ENCODE measurements at regions not wholly inside any gene's neighbourhood (a gene's known extent, or its start where the extent isn't known, plus 50 kb on each side); places are given as distances from the start of the nearest gene placed in this dataset.

DNA sequence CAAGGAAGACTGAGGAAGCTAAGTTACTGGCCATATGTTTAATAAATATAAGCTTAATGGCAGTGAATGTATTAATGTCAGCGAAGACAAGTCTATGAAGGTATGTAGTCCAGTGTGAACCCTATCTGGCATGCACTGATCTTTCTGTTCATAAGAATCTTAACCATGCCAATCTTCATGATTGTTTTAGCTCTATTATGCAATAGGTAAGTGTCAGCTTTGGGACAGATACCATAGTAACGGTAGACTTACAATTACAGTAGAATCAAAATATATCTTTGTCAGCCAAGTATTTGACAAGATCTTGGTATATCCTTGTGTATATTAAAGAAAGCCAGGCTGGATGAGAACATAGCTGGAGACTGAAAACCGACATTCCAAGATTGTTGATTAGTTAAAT lies 428.5 kb downstream of the SPRY2 start:
- H3K23ac ChIP-seq (ENCODE audit: low read depth, low read length, poor library complexity): no peak overlapping the region
- H3K4me3 ChIP-seq (ENCODE audit: low read length in 2 of 2): no peak overlapping the region
- H2BK12ac ChIP-seq (ENCODE audit: low read length): no peak overlapping the region
- H3K36me3 ChIP-seq (replicated peaks in 1 of 2; ENCODE audit: control insufficient read depth in 2 of 2, insufficient read depth in 2 of 2, low read length in 2 of 2): no peaks in the 10 kb centered on the region
- no peaks in the 10 kb centered on the region for H3K79me1 ChIP-seq (ENCODE audit: low read depth, low read length)
- no peak overlapping the region for H3K9ac ChIP-seq (ENCODE audit: low read depth, low read length, poor library complexity)
- no CpG with 5 or more reads among the region's 3 CpGs for WGBS, 2 donors (ENCODE audit: extremely low coverage in 2 of 2, insufficient read length in 2 of 2, insufficient replicate concordance in 1 of 2)
- no peak overlapping the region for H3K4me2 ChIP-seq (ENCODE audit: insufficient read depth, low read length, poor library complexity, severe bottlenecking)
- no peak overlapping the region for H3K27ac ChIP-seq (replicated peaks; ENCODE audit: low read length)
- no peak overlapping the region for H4K91ac ChIP-seq (ENCODE audit: low read depth, low read length, poor library complexity)
- no peak overlapping the region for H3K4ac ChIP-seq (ENCODE audit: low read length)
- peaks cover 0 to 2% of the 10 kb centered on the region in 2 donors for H3K9me3 ChIP-seq (replicated peaks in 1 of 2; ENCODE audit: control insufficient read depth in 2 of 2, insufficient read depth in 1 of 2, low read depth in 1 of 2, low read length in 2 of 2)
- no peak overlapping the region for H2AK5ac ChIP-seq (ENCODE audit: low read depth, low read length)
- H2BK120ac ChIP-seq (ENCODE audit: low read depth, low read length): no peak overlapping the region
- H2BK15ac ChIP-seq (ENCODE audit: low read length): no peak overlapping the region
- H4K8ac ChIP-seq (ENCODE audit: low read depth, low read length): no peak overlapping the region
- peaks cover 0 to 2% of the 10 kb centered on the region in 2 donors for H3K4me1 ChIP-seq (ENCODE audit: control insufficient read depth in 2 of 2, insufficient read depth in 1 of 2, low read depth in 1 of 2, low read length in 2 of 2)
- H2AFZ ChIP-seq (ENCODE audit: low read length): no peak overlapping the region
- no peak overlapping the region for H2BK5ac ChIP-seq (ENCODE audit: low read length)
- H3K27me3 ChIP-seq (ENCODE audit: control insufficient read depth in 3 of 3, insufficient read depth in 3 of 3, low read depth in 1 of 3, low read length in 3 of 3): no peaks in the 10 kb centered on the region
- H3K14ac ChIP-seq (ENCODE audit: low read length): no peak overlapping the region
- DNase-seq (ENCODE audit: low spot score): no peak
- no peak overlapping the region for H3K18ac ChIP-seq (ENCODE audit: low read length)

DNA sequence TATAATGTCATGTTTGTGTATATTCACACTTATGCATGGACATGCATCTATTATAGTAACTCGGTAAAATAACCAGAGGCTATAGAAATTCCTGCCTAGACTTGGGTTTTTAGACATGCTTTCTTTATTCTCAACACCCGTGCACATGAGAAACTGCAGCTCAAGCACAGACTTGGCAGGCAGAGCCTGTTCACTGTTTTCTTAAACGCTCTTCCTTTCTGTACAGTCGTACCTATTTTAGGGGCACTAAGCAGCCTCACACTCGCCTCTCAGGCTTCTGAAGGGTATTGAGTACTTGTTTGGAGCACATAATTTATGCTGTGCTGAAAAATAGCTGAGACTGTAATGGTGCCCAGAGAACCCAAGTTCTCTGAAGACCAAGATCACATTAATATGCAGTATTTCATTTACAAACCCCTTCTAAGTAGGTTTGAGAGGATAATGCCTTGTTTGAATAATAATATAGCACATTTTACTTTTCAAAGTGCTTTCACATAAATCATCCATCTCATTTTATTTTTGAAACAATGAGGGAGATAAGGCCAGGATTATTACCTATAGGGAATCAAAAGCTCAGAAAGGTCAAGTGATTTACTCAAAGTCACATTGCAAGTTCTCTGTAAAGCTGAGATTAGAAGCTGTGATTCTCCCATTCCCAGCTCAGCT lies 429.9 kb downstream of the SPRY2 start:
- no peak overlapping the region for H3K4me2 ChIP-seq (ENCODE audit: insufficient read depth, low read length, poor library complexity, severe bottlenecking)
- H3K79me1 ChIP-seq (ENCODE audit: low read depth, low read length): no peaks in the 10 kb centered on the region
- DNase-seq (ENCODE audit: low spot score): no peak
- no peak overlapping the region for H2BK12ac ChIP-seq (ENCODE audit: low read length)
- WGBS, 2 donors (ENCODE audit: extremely low coverage in 2 of 2, insufficient read length in 2 of 2, insufficient replicate concordance in 1 of 2): no CpG with 5 or more reads among the region's 5 CpGs
- no peak overlapping the region for H2BK15ac ChIP-seq (ENCODE audit: low read length)
- no peak overlapping the region for H3K9ac ChIP-seq (ENCODE audit: low read depth, low read length, poor library complexity)
- H3K18ac ChIP-seq (ENCODE audit: low read length): no peak overlapping the region
- H2BK120ac ChIP-seq (ENCODE audit: low read depth, low read length): no peak overlapping the region
- H3K36me3 ChIP-seq (replicated peaks in 1 of 2; ENCODE audit: control insufficient read depth in 2 of 2, insufficient read depth in 2 of 2, low read length in 2 of 2): no peaks in the 10 kb centered on the region
- H3K27ac ChIP-seq (replicated peaks; ENCODE audit: low read length): no peak overlapping the region
- no peak overlapping the region for H2BK5ac ChIP-seq (ENCODE audit: low read length)
- no peak overlapping the region for H2AK5ac ChIP-seq (ENCODE audit: low read depth, low read length)
- no peak overlapping the region for H4K8ac ChIP-seq (ENCODE audit: low read depth, low read length)
- H3K4me3 ChIP-seq (ENCODE audit: low read length in 2 of 2): no peak overlapping the region
- H2AFZ ChIP-seq (ENCODE audit: low read length): no peak overlapping the region
- no peak overlapping the region for H3K23ac ChIP-seq (ENCODE audit: low read depth, low read length, poor library complexity)
- H3K27me3 ChIP-seq (ENCODE audit: control insufficient read depth in 3 of 3, insufficient read depth in 3 of 3, low read depth in 1 of 3, low read length in 3 of 3): no peaks in the 10 kb centered on the region
- H3K9me3 ChIP-seq (replicated peaks in 1 of 2; ENCODE audit: control insufficient read depth in 2 of 2, insufficient read depth in 1 of 2, low read depth in 1 of 2, low read length in 2 of 2): peaks cover 0 to 2% of the 10 kb centered on the region in 2 donors
- H4K91ac ChIP-seq (ENCODE audit: low read depth, low read length, poor library complexity): no peak overlapping the region
- H3K14ac ChIP-seq (ENCODE audit: low read length): no peak overlapping the region
- H3K4me1 ChIP-seq (ENCODE audit: control insufficient read depth in 2 of 2, insufficient read depth in 1 of 2, low read depth in 1 of 2, low read length in 2 of 2): peaks cover 0 to 2% of the 10 kb centered on the region in 2 donors
- no peak overlapping the region for H3K4ac ChIP-seq (ENCODE audit: low read length)

DNA sequence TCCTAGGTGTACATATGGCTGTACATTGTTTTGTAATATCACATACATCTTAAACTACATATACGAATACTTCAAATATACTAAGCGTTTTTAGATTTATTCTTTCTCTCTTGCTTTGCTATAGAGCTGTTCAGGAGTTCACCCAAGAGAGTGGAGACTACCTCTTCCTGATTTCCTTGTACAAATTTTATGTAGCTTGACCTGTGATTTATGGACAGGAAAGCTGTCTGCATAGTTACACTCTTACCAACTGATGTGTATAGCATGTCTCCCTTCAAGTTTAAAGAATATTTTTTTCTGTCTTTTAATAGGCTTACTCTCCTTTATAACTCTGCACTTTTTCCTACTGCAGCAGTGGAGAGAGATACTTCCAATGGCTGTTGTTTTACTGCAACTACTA lies 428.7 kb downstream of the NDFIP2 start:
- Histone ChIP-seq H4K91ac (ENCODE audit: low read depth, low read length, poor library complexity) (no peak overlapping the region), H2AK5ac (ENCODE audit: low read depth, low read length) (no peak overlapping the region), H2AFZ (ENCODE audit: low read length) (no peak overlapping the region), H2BK120ac (ENCODE audit: low read depth, low read length) (no peak overlapping the region), H3K36me3 (replicated peaks in 1 of 2; ENCODE audit: control insufficient read depth in 2 of 2, insufficient read depth in 2 of 2, low read length in 2 of 2) (no peaks in the 10 kb centered on the region), H3K4me3 (ENCODE audit: low read length in 2 of 2) (no peak overlapping the region), H3K79me1 (ENCODE audit: low read depth, low read length) (no peaks in the 10 kb centered on the region), H3K14ac (ENCODE audit: low read length) (no peak overlapping the region), H3K27me3 (ENCODE audit: control insufficient read depth in 3 of 3, insufficient read depth in 3 of 3, low read depth in 1 of 3, low read length in 3 of 3) (no peaks in the 10 kb centered on the region), H3K4me2 (ENCODE audit: insufficient read depth, low read length, poor library complexity, severe bottlenecking) (no peak overlapping the region), H3K27ac (replicated peaks; ENCODE audit: low read length) (no peak overlapping the region), H2BK15ac (ENCODE audit: low read length) (no peak overlapping the region), H3K9ac (ENCODE audit: low read depth, low read length, poor library complexity) (no peak overlapping the region), H3K18ac (ENCODE audit: low read length) (no peak overlapping the region), H3K4me1 (ENCODE audit: control insufficient read depth in 2 of 2, insufficient read depth in 1 of 2, low read depth in 1 of 2, low read length in 2 of 2) (peaks cover 0 to 2% of the 10 kb centered on the region in 2 donors), H3K23ac (ENCODE audit: low read depth, low read length, poor library complexity) (no peak overlapping the region), H3K9me3 (replicated peaks in 1 of 2; ENCODE audit: control insufficient read depth in 2 of 2, insufficient read depth in 1 of 2, low read depth in 1 of 2, low read length in 2 of 2) (peaks cover 0 to 2% of the 10 kb centered on the region in 2 donors), H2BK12ac (ENCODE audit: low read length) (no peak overlapping the region), H2BK5ac (ENCODE audit: low read length) (no peak overlapping the region), H3K4ac (ENCODE audit: low read length) (no peak overlapping the region), H4K8ac (ENCODE audit: low read depth, low read length) (no peak overlapping the region)
- no peak for DNase-seq (ENCODE audit: low spot score)
- no CpG with 5 or more reads among the region's 2 CpGs for WGBS, 2 donors (ENCODE audit: extremely low coverage in 2 of 2, insufficient read length in 2 of 2, insufficient replicate concordance in 1 of 2)

DNA sequence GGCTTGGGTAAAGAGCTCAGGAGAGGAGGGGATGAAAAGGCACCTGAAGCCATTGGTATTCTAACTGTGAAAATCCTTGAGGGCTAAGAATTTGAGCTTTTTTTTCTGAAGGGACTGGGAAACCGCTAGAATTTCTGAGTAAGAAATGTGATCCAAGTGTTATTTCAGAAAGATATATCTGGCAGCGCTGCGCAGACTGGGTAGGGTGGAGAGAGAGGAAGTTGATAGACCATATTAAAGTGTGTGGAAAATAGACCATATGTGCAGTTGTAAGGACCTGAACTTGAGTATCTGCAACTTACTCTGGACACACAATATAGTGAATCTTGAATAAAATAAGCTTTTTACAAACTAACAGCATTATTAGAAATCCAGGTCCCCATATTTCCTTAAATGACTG lies 427.4 kb downstream of the NDFIP2 start:
- H2BK120ac ChIP-seq (ENCODE audit: low read depth, low read length): no peak overlapping the region
- no peak overlapping the region for H3K18ac ChIP-seq (ENCODE audit: low read length)
- no peaks in the 10 kb centered on the region for H3K79me1 ChIP-seq (ENCODE audit: low read depth, low read length)
- no peak overlapping the region for H3K4me3 ChIP-seq (ENCODE audit: low read length in 2 of 2)
- no peak overlapping the region for H2BK15ac ChIP-seq (ENCODE audit: low read length)
- H3K9me3 ChIP-seq (replicated peaks in 1 of 2; ENCODE audit: control insufficient read depth in 2 of 2, insufficient read depth in 1 of 2, low read depth in 1 of 2, low read length in 2 of 2): peaks cover 0 to 2% of the 10 kb centered on the region in 2 donors
- no peak overlapping the region for H3K23ac ChIP-seq (ENCODE audit: low read depth, low read length, poor library complexity)
- no peak for DNase-seq (ENCODE audit: low spot score)
- H3K4me2 ChIP-seq (ENCODE audit: insufficient read depth, low read length, poor library complexity, severe bottlenecking): no peak overlapping the region
- H2AFZ ChIP-seq (ENCODE audit: low read length): no peak overlapping the region
- no peak overlapping the region for H4K91ac ChIP-seq (ENCODE audit: low read depth, low read length, poor library complexity)
- no peaks in the 10 kb centered on the region for H3K27me3 ChIP-seq (ENCODE audit: control insufficient read depth in 3 of 3, insufficient read depth in 3 of 3, low read depth in 1 of 3, low read length in 3 of 3)
- H4K8ac ChIP-seq (ENCODE audit: low read depth, low read length): no peak overlapping the region
- no peak overlapping the region for H2BK12ac ChIP-seq (ENCODE audit: low read length)
- H2BK5ac ChIP-seq (ENCODE audit: low read length): no peak overlapping the region
- no peak overlapping the region for H3K14ac ChIP-seq (ENCODE audit: low read length)
- H3K36me3 ChIP-seq (replicated peaks in 1 of 2; ENCODE audit: control insufficient read depth in 2 of 2, insufficient read depth in 2 of 2, low read length in 2 of 2): no peaks in the 10 kb centered on the region
- WGBS, 2 donors (ENCODE audit: extremely low coverage in 2 of 2, insufficient read length in 2 of 2, insufficient replicate concordance in 1 of 2): no CpG with 5 or more reads among the region's 3 CpGs
- H3K27ac ChIP-seq (replicated peaks; ENCODE audit: low read length): no peak overlapping the region
- no peak overlapping the region for H3K4ac ChIP-seq (ENCODE audit: low read length)
- no peak overlapping the region for H2AK5ac ChIP-seq (ENCODE audit: low read depth, low read length)
- no peak overlapping the region for H3K9ac ChIP-seq (ENCODE audit: low read depth, low read length, poor library complexity)
- peaks cover 0 to 2% of the 10 kb centered on the region in 2 donors for H3K4me1 ChIP-seq (ENCODE audit: control insufficient read depth in 2 of 2, insufficient read depth in 1 of 2, low read depth in 1 of 2, low read length in 2 of 2)

All from neuronal stem cell (in vitro differentiated cells).